ENCODE measurements at regions not wholly inside any gene's neighbourhood (a gene's known extent, or its start where the extent isn't known, plus 50 kb on each side); places are given as distances from the start of the nearest gene placed in this dataset.

GRCh38 chrX:109312757-109313156 is 169.1 kb downstream of the GUCY2F start:
- intact Hi-C loops (cut with DNase I; ENCODE audit: low total_unique reads), result no loop called here
- H3K27ac ChIP-seq, result no peak overlapping the region

GRCh38 chrX:109310031-109310430 is 171.9 kb downstream of the GUCY2F start:
- Histone ChIP-seq H3K4me1 (no peaks in the 10 kb centered on the region), H3K36me3 (no peaks in the 10 kb centered on the region), H3K27me3 (no peaks in the 10 kb centered on the region), H3K9me3 (no peaks in the 10 kb centered on the region), H3K4me3 (no peak overlapping the region), H3K27ac (no peak overlapping the region)
- intact Hi-C loops (cut with DNase I; ENCODE audit: low total_unique reads), result no loop called here
- in situ Hi-C loops (cut with MboI; ENCODE audit: low sequenced_read_pairs in 4 of 4), result no loop called here
- DNase-seq (no peak), ATAC-seq (no peak)
- TF ChIP-seq CTCF (IDR thresholded peaks at IDR 0.05 in 4 of 5, conservative IDR thresholded peaks at IDR 0.05 in 1 of 5) (no peak), POLR2A (IDR thresholded peaks at IDR 0.05) (no peak)

More at GRCh38 chrX:109312757-109313156, 169.1 kb downstream of the GUCY2F start:
- DNase-seq, result no peak
- Histone ChIP-seq H3K9me3 (no peaks in the 10 kb centered on the region), H3K4me1 (no peaks in the 10 kb centered on the region), H3K36me3 (no peaks in the 10 kb centered on the region), H3K4me3 (no peak overlapping the region), H3K27me3 (no peaks in the 10 kb centered on the region)
- in situ Hi-C loops (cut with MboI; ENCODE audit: low sequenced_read_pairs in 4 of 4), result no loop called here
- no peak for TF ChIP-seq POLR2A (IDR thresholded peaks at IDR 0.05)
- no peak for TF ChIP-seq CTCF (IDR thresholded peaks at IDR 0.05 in 4 of 5, conservative IDR thresholded peaks at IDR 0.05 in 1 of 5)
- no peak for ATAC-seq

DNA sequence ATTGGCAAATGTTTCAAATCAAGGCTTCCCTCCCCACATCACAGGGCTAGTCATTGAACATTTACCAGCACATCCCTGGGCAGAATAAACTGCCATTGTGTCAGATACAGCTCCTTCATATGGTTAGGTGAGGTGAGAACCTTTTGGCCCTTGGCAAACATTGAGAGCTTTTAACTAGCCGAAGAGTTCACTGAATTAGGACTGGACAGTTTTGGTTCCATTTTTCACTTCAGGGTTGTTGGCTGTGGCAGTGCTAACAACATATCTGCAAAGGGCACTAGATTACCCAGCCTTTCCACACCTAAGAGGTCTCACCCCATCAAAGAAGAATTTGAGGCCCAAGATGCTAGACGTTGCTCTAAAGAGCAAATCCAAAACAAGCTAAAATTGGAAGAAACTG is 180.7 kb downstream of the GUCY2F start:
- Histone ChIP-seq H3K27me3 (no peaks in the 10 kb centered on the region), H3K36me3 (no peaks in the 10 kb centered on the region), H3K27ac (no peak overlapping the region), H3K4me3 (no peak overlapping the region), H3K9me3 (no peaks in the 10 kb centered on the region), H3K4me1 (no peaks in the 10 kb centered on the region)
- intact Hi-C loops (cut with DNase I; ENCODE audit: low total_unique reads) (no loop called here), in situ Hi-C loops (cut with MboI; ENCODE audit: low sequenced_read_pairs in 4 of 4) (no loop called here)
- TF ChIP-seq CTCF (IDR thresholded peaks at IDR 0.05 in 4 of 5, conservative IDR thresholded peaks at IDR 0.05 in 1 of 5) (no peak), POLR2A (IDR thresholded peaks at IDR 0.05) (no peak)
- ATAC-seq (no peak), DNase-seq (no peak)

DNA sequence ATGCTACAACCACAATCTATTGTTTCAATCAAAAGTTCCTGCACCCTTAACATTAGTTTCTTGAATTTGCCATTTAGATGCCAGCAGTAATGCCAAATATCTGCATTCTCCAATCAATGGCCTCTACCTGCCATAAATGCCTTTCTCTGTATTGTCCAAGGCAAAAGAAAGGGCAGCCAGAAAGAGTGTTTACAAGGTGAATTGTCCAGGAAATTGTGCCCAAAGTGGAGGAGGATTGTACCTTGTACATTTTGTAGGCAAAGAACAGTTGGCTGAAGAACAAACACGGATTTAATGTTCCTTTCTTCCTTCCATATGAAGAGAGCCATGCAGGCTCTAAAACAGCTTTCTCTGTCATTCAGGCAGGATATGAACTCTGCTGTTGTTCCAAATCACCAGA is 181.5 kb downstream of the GUCY2F start:
- ATAC-seq, result no peak
- intact Hi-C loops (cut with DNase I; ENCODE audit: low total_unique reads), result no loop called here
- no peaks in the 10 kb centered on the region for H3K9me3 ChIP-seq
- DNase-seq, result no peak
- in situ Hi-C loops (cut with MboI; ENCODE audit: low sequenced_read_pairs in 4 of 4), result no loop called here
- H3K4me1 ChIP-seq, result no peaks in the 10 kb centered on the region
- H3K36me3 ChIP-seq, result no peaks in the 10 kb centered on the region
- no peaks in the 10 kb centered on the region for H3K27me3 ChIP-seq
- H3K4me3 ChIP-seq, result no peak overlapping the region
- TF ChIP-seq POLR2A (IDR thresholded peaks at IDR 0.05) (no peak), CTCF (IDR thresholded peaks at IDR 0.05 in 4 of 5, conservative IDR thresholded peaks at IDR 0.05 in 1 of 5) (no peak)
- H3K27ac ChIP-seq, result no peak overlapping the region

DNA sequence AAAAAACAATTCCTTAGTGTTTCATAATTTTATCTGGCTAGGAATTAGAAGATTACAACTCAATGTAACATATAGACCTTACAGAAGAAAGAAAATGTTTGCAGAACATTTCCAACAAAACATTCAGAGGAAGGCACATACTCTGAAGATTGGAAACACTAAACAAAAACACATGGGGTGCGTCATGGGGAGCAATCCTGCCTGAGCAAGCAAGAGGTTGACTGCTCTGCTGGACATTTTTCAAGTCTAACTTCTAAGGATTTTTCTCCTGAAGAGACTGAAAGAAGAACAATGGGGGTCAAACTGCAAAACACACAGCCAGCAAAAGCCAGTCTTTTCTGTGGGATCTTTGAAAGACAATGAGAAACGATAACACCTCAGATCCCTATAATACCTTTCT is 182.8 kb downstream of the GUCY2F start:
- no peak for TF ChIP-seq CTCF (IDR thresholded peaks at IDR 0.05 in 4 of 5, conservative IDR thresholded peaks at IDR 0.05 in 1 of 5)
- no peak for TF ChIP-seq POLR2A (IDR thresholded peaks at IDR 0.05)
- in situ Hi-C loops (cut with MboI; ENCODE audit: low sequenced_read_pairs in 4 of 4), result no loop called here
- ATAC-seq (no peak), DNase-seq (no peak)
- H3K4me1 ChIP-seq, result no peaks in the 10 kb centered on the region
- H3K27ac ChIP-seq, result no peak overlapping the region
- no peaks in the 10 kb centered on the region for H3K9me3 ChIP-seq
- intact Hi-C loops (cut with DNase I; ENCODE audit: low total_unique reads), result no loop called here
- H3K27me3 ChIP-seq, result no peaks in the 10 kb centered on the region
- H3K4me3 ChIP-seq, result no peak overlapping the region
- no peaks in the 10 kb centered on the region for H3K36me3 ChIP-seq
